ENCODE measurements at regions not wholly inside any gene's neighbourhood (a gene's known extent, or its start where the extent isn't known, plus 50 kb on each side); places are given as distances from the start of the nearest gene placed in this dataset.

DNA sequence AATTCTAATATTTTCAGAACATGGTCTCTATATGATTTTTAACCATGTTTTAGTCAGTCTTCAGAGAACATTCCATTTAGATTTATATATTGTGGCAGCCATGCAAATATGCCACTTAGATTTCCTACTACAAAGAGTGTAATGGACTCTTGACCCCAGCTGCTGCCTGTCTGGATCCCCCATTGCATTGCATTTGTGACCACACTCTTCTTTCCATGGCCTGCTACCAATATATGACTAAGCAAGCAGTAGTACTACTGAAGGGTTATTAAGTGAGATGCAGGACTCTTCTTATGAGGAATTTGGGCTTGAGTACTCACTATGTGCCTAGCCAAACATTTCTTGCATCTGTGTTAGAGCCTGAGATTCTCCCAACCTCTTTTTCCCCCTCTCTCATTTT is 306.8 kb downstream of the PDHA2 start:
- intact Hi-C loops (cut with DNase I), result no loop called here

DNA sequence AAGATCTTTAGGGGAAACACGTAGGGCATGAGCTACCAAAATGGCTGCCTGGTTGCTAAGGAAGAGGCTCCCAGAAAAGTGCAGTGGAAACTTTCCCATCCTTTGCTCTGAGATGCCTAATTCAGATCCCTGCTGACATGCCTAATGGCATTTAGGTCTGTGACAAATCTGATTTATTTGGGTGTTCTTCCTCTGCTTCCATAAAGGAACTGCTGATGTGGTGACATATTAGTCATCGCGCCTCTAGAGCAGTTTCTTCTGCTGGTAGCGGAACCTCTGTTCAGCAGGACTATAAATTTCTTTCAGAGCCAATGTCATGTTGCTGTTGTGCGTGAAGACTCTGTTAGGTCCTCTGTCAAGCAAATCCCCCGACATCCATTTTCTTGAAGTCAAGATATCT is 310.0 kb downstream of the PDHA2 start:
- H3K4me3 ChIP-seq (replicated peaks in 1 of 3), result no peak overlapping the region
- no peak overlapping the region for H3K27ac ChIP-seq
- intact Hi-C loops (cut with DNase I), result no loop called here
- H3K27me3 ChIP-seq, result no peaks in the 10 kb centered on the region
- TF ChIP-seq, protein P1, sequence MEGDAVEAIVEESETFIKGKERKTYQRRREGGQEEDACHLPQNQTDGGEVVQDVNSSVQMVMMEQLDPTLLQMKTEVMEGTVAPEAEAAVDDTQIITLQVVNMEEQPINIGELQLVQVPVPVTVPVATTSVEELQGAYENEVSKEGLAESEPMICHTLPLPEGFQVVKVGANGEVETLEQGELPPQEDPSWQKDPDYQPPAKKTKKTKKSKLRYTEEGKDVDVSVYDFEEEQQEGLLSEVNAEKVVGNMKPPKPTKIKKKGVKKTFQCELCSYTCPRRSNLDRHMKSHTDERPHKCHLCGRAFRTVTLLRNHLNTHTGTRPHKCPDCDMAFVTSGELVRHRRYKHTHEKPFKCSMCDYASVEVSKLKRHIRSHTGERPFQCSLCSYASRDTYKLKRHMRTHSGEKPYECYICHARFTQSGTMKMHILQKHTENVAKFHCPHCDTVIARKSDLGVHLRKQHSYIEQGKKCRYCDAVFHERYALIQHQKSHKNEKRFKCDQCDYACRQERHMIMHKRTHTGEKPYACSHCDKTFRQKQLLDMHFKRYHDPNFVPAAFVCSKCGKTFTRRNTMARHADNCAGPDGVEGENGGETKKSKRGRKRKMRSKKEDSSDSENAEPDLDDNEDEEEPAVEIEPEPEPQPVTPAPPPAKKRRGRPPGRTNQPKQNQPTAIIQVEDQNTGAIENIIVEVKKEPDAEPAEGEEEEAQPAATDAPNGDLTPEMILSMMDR (IDR thresholded peaks at IDR 0.05), result no peak
- no peak for TF ChIP-seq POLR2A (IDR thresholded peaks at IDR 0.05)
- H3K4me1 ChIP-seq, result no peaks in the 10 kb centered on the region
- 85 to 95% methylated on average over 6 of the region's 6 CpGs for WGBS, 2 donors
- DNase-seq, result no peak
- H3K9me3 ChIP-seq, result no peaks in the 10 kb centered on the region
- no peaks in the 10 kb centered on the region for H3K36me3 ChIP-seq

More for the DNA sequence above, 306.8 kb downstream of the PDHA2 start:
- H3K36me3 ChIP-seq, result no peaks in the 10 kb centered on the region
- no peaks in the 10 kb centered on the region for H3K27me3 ChIP-seq
- no peaks in the 10 kb centered on the region for H3K9me3 ChIP-seq
- H3K27ac ChIP-seq, result no peak overlapping the region
- no peak overlapping the region for H3K4me3 ChIP-seq (replicated peaks in 1 of 3)
- H3K4me1 ChIP-seq, result no peaks in the 10 kb centered on the region
- no peak for TF ChIP-seq POLR2A (IDR thresholded peaks at IDR 0.05)
- TF ChIP-seq, protein P1 (IDR thresholded peaks at IDR 0.05), result no peak
- no peak for DNase-seq

DNA sequence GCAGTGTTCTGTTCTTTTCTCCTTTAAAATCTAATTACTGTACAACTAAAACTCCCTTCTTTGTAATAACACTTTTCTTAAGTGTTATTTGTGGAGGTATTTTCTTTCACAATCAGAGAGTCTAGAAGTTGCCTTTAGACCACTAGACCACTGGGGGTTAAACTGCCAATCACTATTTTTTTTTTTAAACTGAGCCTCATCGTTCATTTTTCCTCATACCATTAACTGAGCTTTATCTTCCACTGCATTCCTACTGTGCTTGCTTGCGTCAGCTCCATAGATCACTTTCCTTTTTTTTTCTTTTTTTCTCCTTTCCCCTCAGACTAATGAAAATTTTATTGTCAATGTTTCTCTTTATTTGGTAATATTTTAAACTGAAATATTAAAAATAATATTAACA is 310.6 kb downstream of the PDHA2 start:
- Histone ChIP-seq H3K36me3 (no peaks in the 10 kb centered on the region), H3K27me3 (no peaks in the 10 kb centered on the region), H3K9me3 (no peaks in the 10 kb centered on the region), H3K27ac (no peak overlapping the region), H3K4me1 (no peaks in the 10 kb centered on the region), H3K4me3 (replicated peaks in 1 of 3) (no peak overlapping the region)
- intact Hi-C loops (cut with DNase I), result no loop called here
- TF ChIP-seq, protein P1 (IDR thresholded peaks at IDR 0.05), result no peak
- no peak for TF ChIP-seq POLR2A (IDR thresholded peaks at IDR 0.05)
- DNase-seq, result no peak
- 57 to 65% methylated on average over 2 of the region's 2 CpGs for WGBS, 2 donors

DNA sequence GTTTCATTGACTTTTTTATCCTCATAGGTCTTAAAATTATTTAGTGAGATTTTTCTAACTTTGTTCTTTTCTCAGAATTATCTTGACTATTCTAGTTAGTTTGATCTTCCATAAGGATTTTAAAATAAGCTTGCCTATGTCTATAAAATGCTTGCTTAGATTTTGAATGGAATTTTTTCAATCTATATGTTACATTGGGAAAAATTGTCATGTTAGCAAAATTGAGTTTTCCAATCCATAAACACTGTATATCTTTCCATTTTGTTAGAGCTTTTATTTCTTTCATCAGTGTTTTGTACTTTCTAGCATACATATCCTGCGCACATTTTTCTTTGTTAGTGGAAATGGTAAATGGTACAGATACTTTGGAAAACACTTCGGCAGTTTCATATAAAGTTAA is 312.9 kb downstream of the PDHA2 start:
- WGBS, 2 donors, result 98% methylated on average over 2 of the region's 2 CpGs
- no peak for TF ChIP-seq POLR2A (IDR thresholded peaks at IDR 0.05)
- TF ChIP-seq, protein P1 (IDR thresholded peaks at IDR 0.05), result no peak
- no peaks in the 10 kb centered on the region for H3K27me3 ChIP-seq
- no peaks in the 10 kb centered on the region for H3K4me1 ChIP-seq
- DNase-seq, result no peak
- no peak overlapping the region for H3K4me3 ChIP-seq (replicated peaks in 1 of 3)
- no peak overlapping the region for H3K27ac ChIP-seq
- H3K9me3 ChIP-seq, result no peaks in the 10 kb centered on the region
- intact Hi-C loops (cut with DNase I), result no loop called here
- no peaks in the 10 kb centered on the region for H3K36me3 ChIP-seq

DNA sequence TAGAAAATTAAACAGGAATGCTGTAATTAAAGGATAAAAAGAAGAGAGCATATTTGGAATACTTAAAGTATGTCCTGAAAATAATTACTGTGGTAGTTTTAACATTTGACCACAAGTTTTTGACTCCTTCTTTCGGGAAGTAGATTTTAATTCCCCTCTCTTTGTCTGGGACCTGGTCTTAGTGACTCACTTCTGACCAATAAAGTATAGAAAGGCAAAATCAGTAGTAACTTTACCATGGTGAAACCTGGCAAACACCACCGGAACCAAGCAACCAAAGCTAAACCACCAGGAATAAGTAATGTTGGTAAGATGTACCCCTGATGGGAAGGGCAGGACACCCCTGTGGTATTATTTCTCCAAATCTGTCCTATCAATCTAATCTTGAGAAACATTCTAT is 314.8 kb downstream of the PDHA2 start:
- DNase-seq, result no peak
- Histone ChIP-seq H3K27ac (no peak overlapping the region), H3K27me3 (no peaks in the 10 kb centered on the region), H3K36me3 (no peaks in the 10 kb centered on the region), H3K4me1 (no peaks in the 10 kb centered on the region), H3K9me3 (no peaks in the 10 kb centered on the region), H3K4me3 (replicated peaks in 1 of 3) (no peak overlapping the region)
- TF ChIP-seq POLR2A (IDR thresholded peaks at IDR 0.05), result no peak
- TF ChIP-seq, protein P1 (IDR thresholded peaks at IDR 0.05), result no peak
- intact Hi-C loops (cut with DNase I), result no loop called here
- 90 to 91% methylated on average over 2 of the region's 2 CpGs for WGBS, 2 donors
